GM12891 (cell line): ENCODE measurements at regions not wholly inside any gene's neighbourhood (a gene's known extent, or its start where the extent isn't known, plus 50 kb on each side); places are given as distances from the start of the nearest gene placed in this dataset.

Source experiments
- DNase-seq: peaks from one replicate; pipeline ENCODE4 v3.0.0; 2011; ENCODE audit warnings: low spot score; ENCODE audit not compliant: insufficient read length
- FAIRE-seq: peaks from 2 replicates; lab custom pipeline; 2011; peaks lifted over from hg19 to GRCh38; lab: Jason Lieb, UNC
- PAX5 ChIP-seq: IDR thresholded peaks from 2 replicates; pipeline ENCODE4 v1.6.1; 2011; ENCODE audit warnings: low read length, moderate library complexity, mild to moderate bottlenecking; ENCODE audit not compliant: insufficient read depth, severe bottlenecking
- POLR2A ChIP-seq: IDR thresholded peaks from 2 replicates; pipeline ENCODE4 v1.6.1; 2011; ENCODE audit warnings: low read depth, low read length, control low read depth
- POLR2AphosphoS5 ChIP-seq: IDR thresholded peaks from 2 replicates; pipeline ENCODE4 v1.6.1; 2011; ENCODE audit warnings: low read depth, low read length, control low read depth
- POU2F2 ChIP-seq: IDR thresholded peaks from 2 replicates; pipeline ENCODE4 v1.6.1; 2011; ENCODE audit warnings: low read depth, mild to moderate bottlenecking, control low read depth, low read length, moderate library complexity
- SPI1 ChIP-seq: IDR thresholded peaks from 2 replicates; pipeline ENCODE4 v1.6.1; 2011; ENCODE audit warnings: low read depth, low read length, control low read depth
- TAF1 ChIP-seq: IDR thresholded peaks from 2 replicates; pipeline ENCODE4 v1.6.1; 2011; ENCODE audit warnings: low read depth, low read length, control low read depth

GRCh38 chr13:83414393-83414792, 467.9 kb downstream of the SLITRK1 start:
- no peak for TF ChIP-seq POU2F2
- TF ChIP-seq POLR2AphosphoS5, result no peak
- DNase-seq, result no peak
- no peak for FAIRE-seq

GRCh38 chr13:83386609-83387008, 495.7 kb downstream of the SLITRK1 start:
- FAIRE-seq, result no peak
- no peak for TF ChIP-seq POLR2AphosphoS5
- no peak for TF ChIP-seq POU2F2
- no peak for TF ChIP-seq SPI1
- TF ChIP-seq TAF1, result no peak
- no peak for TF ChIP-seq POLR2A
- no peak for TF ChIP-seq PAX5
- no peak for DNase-seq

GRCh38 chr13:83378908-83379307, 503.4 kb downstream of the SLITRK1 start:
- FAIRE-seq (no peak), DNase-seq (no peak)
- TF ChIP-seq POLR2A (no peak), TAF1 (no peak), PAX5 (no peak), SPI1 (no peak), POLR2AphosphoS5 (no peak), POU2F2 (no peak)

GRCh38 chr13:83377491-83377890, 504.8 kb downstream of the SLITRK1 start:
- no peak for TF ChIP-seq SPI1
- TF ChIP-seq POU2F2, result no peak
- TF ChIP-seq PAX5, result no peak
- TF ChIP-seq POLR2A, result no peak
- TF ChIP-seq TAF1, result no peak
- no peak for TF ChIP-seq POLR2AphosphoS5
- DNase-seq (no peak), FAIRE-seq (no peak)

- TF ChIP-seq SPI1 (no peak), PAX5 (no peak), TAF1 (no peak), POLR2A (no peak), POLR2AphosphoS5 (no peak), POU2F2 (no peak)
- no peak for FAIRE-seq
- no peak for DNase-seq
Observed at GRCh38 chr13:83372786-83373185, 509.5 kb downstream of the SLITRK1 start.

- DNase-seq, result no peak
- FAIRE-seq, result no peak
- no peak for TF ChIP-seq POLR2AphosphoS5
- TF ChIP-seq PAX5, result no peak
- no peak for TF ChIP-seq POLR2A
Observed at GRCh38 chr13:83365723-83366122, 516.6 kb downstream of the SLITRK1 start.

GRCh38 chr13:83355041-83355440, 527.2 kb downstream of the SLITRK1 start:
- FAIRE-seq (no peak), DNase-seq (no peak)
- TF ChIP-seq SPI1 (no peak), POLR2A (no peak), POLR2AphosphoS5 (no peak), POU2F2 (no peak), TAF1 (no peak), PAX5 (no peak)

GRCh38 chr13:83352391-83352790, 529.9 kb downstream of the SLITRK1 start:
- TF ChIP-seq POU2F2, result no peak
- no peak for TF ChIP-seq TAF1
- TF ChIP-seq PAX5, result no peak
- TF ChIP-seq SPI1, result no peak
- TF ChIP-seq POLR2AphosphoS5, result no peak
- DNase-seq (no peak), FAIRE-seq (no peak)

GRCh38 chr13:83350569-83350968, 531.7 kb downstream of the SLITRK1 start:
- DNase-seq, result no peak
- TF ChIP-seq POLR2AphosphoS5, result no peak
- no peak for TF ChIP-seq POLR2A
- no peak for TF ChIP-seq SPI1
- TF ChIP-seq POU2F2, result no peak
- TF ChIP-seq TAF1, result no peak
- TF ChIP-seq PAX5, result no peak
- FAIRE-seq, result no peak

GRCh38 chr13:83344518-83344917, 537.8 kb downstream of the SLITRK1 start:
- no peak for DNase-seq
- FAIRE-seq, result no peak

GRCh38 chr13:83340170-83340569, 542.1 kb downstream of the SLITRK1 start:
- no peak for TF ChIP-seq SPI1
- no peak for TF ChIP-seq POLR2A
- no peak for TF ChIP-seq TAF1
- TF ChIP-seq PAX5, result no peak
- FAIRE-seq (no peak), DNase-seq (no peak)

More at GRCh38 chr13:83344518-83344917, 537.8 kb downstream of the SLITRK1 start:
- no peak for TF ChIP-seq POLR2A
- no peak for TF ChIP-seq TAF1
- no peak for TF ChIP-seq POU2F2
